ENCODE measurements at regions not wholly inside any gene's neighbourhood (a gene's known extent, or its start where the extent isn't known, plus 50 kb on each side); places are given as distances from the start of the nearest gene placed in this dataset.

GRCh38 chr1:219797683-219798082 lies 130.7 kb downstream of the SLC30A10 start:
- Histone ChIP-seq H3K27me3 (ENCODE audit: control insufficient read depth, insufficient read depth, low read length) (no peaks in the 10 kb centered on the region), H3K4me3 (ENCODE audit: low read depth, low read length) (no peak overlapping the region), H3K36me3 (ENCODE audit: control insufficient read depth, insufficient read depth, low read length) (no peaks in the 10 kb centered on the region)
- DNase-seq (ENCODE audit: low read depth) (no peak), FAIRE-seq (no peak)
- TF ChIP-seq CTCF (IDR thresholded peaks at IDR 0.05; ENCODE audit: insufficient read depth, low read length, severe bottlenecking) = no peak

- no peak for TF ChIP-seq CTCF (IDR thresholded peaks at IDR 0.05; ENCODE audit: insufficient read depth, low read length, severe bottlenecking)
- Histone ChIP-seq H3K36me3 (ENCODE audit: control insufficient read depth, insufficient read depth, low read length) (no peaks in the 10 kb centered on the region), H3K4me3 (ENCODE audit: low read depth, low read length) (no peak overlapping the region), H3K27me3 (ENCODE audit: control insufficient read depth, insufficient read depth, low read length) (no peaks in the 10 kb centered on the region)
- FAIRE-seq (no peak), DNase-seq (ENCODE audit: low read depth) (no peak)
Observed at GRCh38 chr1:219797009-219797408, 131.3 kb downstream of the SLC30A10 start.

GRCh38 chr1:219795363-219795917 lies 132.9 kb downstream of the SLC30A10 start:
- Histone ChIP-seq H3K36me3 (ENCODE audit: control insufficient read depth, insufficient read depth, low read length) (no peaks in the 10 kb centered on the region), H3K4me3 (ENCODE audit: low read depth, low read length) (no peak overlapping the region), H3K27me3 (ENCODE audit: control insufficient read depth, insufficient read depth, low read length) (no peaks in the 10 kb centered on the region)
- FAIRE-seq (no peak), DNase-seq (ENCODE audit: low read depth) (no peak)
- no peak for TF ChIP-seq CTCF (IDR thresholded peaks at IDR 0.05; ENCODE audit: insufficient read depth, low read length, severe bottlenecking)

GRCh38 chr1:219794085-219794743 lies 134.1 kb downstream of the SLC30A10 start:
- no peak for TF ChIP-seq CTCF (IDR thresholded peaks at IDR 0.05; ENCODE audit: insufficient read depth, low read length, severe bottlenecking)
- Histone ChIP-seq H3K27me3 (ENCODE audit: control insufficient read depth, insufficient read depth, low read length) (no peaks in the 10 kb centered on the region), H3K4me3 (ENCODE audit: low read depth, low read length) (no peak overlapping the region), H3K36me3 (ENCODE audit: control insufficient read depth, insufficient read depth, low read length) (no peaks in the 10 kb centered on the region)
- no peak for FAIRE-seq
- DNase-seq (ENCODE audit: low read depth) = no peak

DNA sequence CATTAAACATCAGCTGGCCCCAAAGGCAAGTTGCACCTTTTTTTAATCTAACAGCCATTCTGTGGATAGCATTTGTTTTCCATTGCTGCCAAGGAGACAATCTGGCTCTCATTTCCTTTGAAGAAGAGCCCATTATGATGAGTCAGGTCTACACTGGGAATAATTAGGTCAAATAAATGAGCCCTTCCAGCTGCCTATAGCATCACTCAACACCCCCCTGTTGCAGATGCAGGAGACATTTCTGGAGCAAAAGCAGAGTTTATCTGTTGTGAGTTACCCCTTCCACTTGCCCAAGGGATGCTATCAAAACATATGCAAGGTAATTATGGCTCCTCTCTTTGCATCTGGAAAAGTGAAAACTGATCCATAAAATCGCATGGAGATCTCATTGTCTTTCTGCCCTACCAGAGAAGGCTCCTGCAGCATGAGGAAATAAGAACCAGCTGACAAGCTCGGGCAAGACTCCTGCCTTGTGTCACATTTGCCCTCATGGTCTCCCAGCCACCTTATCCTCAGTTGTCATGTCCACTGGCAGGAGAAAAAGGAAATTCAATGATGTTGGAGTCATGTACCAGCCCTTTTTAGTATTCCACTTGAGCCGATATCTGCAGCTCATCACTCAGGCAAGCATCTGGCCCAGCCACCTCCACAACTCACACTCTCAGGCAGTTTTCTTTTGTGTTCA lies 135.9 kb downstream of the SLC30A10 start:
- H3K36me3 ChIP-seq (ENCODE audit: control insufficient read depth, insufficient read depth, low read length) = no peaks in the 10 kb centered on the region
- FAIRE-seq (no peak), DNase-seq (ENCODE audit: low read depth) (peak; percentile 41)
- TF ChIP-seq CTCF (IDR thresholded peaks at IDR 0.05; ENCODE audit: insufficient read depth, low read length, severe bottlenecking) = no peak
- H3K27me3 ChIP-seq (ENCODE audit: control insufficient read depth, insufficient read depth, low read length) = no peaks in the 10 kb centered on the region
- H3K4me3 ChIP-seq (ENCODE audit: low read depth, low read length) = no peak overlapping the region
